ENCODE measurements at regions not wholly inside any gene's neighbourhood (a gene's known extent, or its start where the extent isn't known, plus 50 kb on each side); places are given as distances from the start of the nearest gene placed in this dataset.

DNA sequence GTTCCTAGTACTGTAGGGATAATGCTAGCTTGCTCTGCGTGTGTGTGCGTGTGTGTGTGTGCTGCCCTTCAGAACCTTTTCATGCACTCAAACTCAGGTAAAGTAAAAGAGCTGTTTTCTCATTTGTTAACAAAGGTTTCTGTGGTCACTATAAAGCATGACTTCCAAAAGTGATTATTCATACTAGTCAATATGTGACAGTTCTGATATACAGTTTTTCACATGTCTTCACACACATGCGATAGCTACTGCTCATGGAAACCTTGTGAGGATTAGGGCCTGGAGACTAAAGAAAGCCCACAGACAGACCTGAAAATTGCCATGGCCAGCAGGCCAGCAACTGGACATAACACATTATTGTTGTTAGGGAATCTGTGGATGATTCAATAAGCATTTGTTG lies 56.9 kb upstream of the NEMP2 start (continued):
- TF ChIP-seq ZBTB33 (IDR thresholded peaks at IDR 0.05; ENCODE audit: borderline replicate concordance, low read depth) (no peak), JUND (IDR thresholded peaks at IDR 0.05) (no peak), NRF1 (IDR thresholded peaks at IDR 0.05; ENCODE audit: low read depth, low read length) (no peak), SIN3A (IDR thresholded peaks at IDR 0.05; ENCODE audit: borderline replicate concordance, low read depth, low read length) (no peak), RXRA (IDR thresholded peaks at IDR 0.05; ENCODE audit: borderline replicate concordance, low read depth) (no peak), USF1 (IDR thresholded peaks at IDR 0.05; ENCODE audit: borderline replicate concordance, low read depth) (no peak)

DNA sequence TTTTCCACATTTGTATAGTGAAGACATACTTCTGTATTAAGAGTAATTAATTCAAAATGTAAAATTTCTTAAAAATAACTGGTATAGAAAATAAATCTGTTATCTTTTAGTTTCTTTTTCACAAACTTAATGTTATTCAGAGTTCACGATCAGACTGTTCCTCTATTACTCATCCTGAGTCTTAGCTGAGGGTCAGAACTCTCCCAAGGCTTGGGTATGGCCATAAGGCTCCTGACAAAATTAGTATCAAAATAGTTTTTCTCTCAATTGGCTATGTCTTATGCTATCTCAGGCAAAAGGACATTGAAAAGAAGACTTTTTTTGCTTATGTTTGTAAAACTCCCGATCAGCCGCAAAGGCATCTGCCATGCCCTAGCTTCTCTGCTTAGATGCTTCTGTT lies 56.1 kb upstream of the NAB1 start:
- Histone ChIP-seq H3K9me3 (no peaks in the 10 kb centered on the region), H3K27me3 (ENCODE audit: insufficient read depth) (no peaks in the 10 kb centered on the region), H3F3A (replicated peaks; ENCODE audit: insufficient read depth) (no peaks in the 10 kb centered on the region), H3K79me2 (ENCODE audit: insufficient read depth) (no peaks in the 10 kb centered on the region), H3K27ac (ENCODE audit: low read depth in 2 of 2, low read length in 1 of 2) (no peak overlapping the region), H3K4me2 (no peak overlapping the region), H2AFZ (ENCODE audit: low read depth) (no peak overlapping the region), H3K4me1 (ENCODE audit: control insufficient read depth in 1 of 2, insufficient read depth in 2 of 2, low read depth in 1 of 2, low read length in 1 of 2) (no peaks in the 10 kb centered on the region), H3K36me3 (replicated peaks in 1 of 2; ENCODE audit: control insufficient read depth in 1 of 2, insufficient read depth in 2 of 2, low read length in 1 of 2) (no peaks in the 10 kb centered on the region), H3K9me2 (no peaks in the 10 kb centered on the region), H3K4me3 (ENCODE audit: low read depth in 2 of 2, low read length in 1 of 2) (no peak overlapping the region), H3K9ac (no peak overlapping the region), H4K20me1 (ENCODE audit: insufficient read depth) (no peaks in the 10 kb centered on the region)
- ChIA-PET POLR2A (no interaction called here), CTCF (no interaction called here)
- TF ChIP-seq EP300 (IDR thresholded peaks at IDR 0.05; ENCODE audit: borderline replicate concordance in 1 of 2, low read depth in 1 of 2, low read length in 1 of 2) (no peak), MEF2A (IDR thresholded peaks at IDR 0.05; ENCODE audit: borderline replicate concordance, low read depth) (no peak), CTCF (IDR thresholded peaks at IDR 0.05) (no peak), USF2 (IDR thresholded peaks at IDR 0.05; ENCODE audit: borderline replicate concordance, low read depth, low read length) (no peak), FOSL2 (IDR thresholded peaks at IDR 0.05; ENCODE audit: borderline replicate concordance, low read depth) (no peak), ZBTB33 (IDR thresholded peaks at IDR 0.05; ENCODE audit: borderline replicate concordance, low read depth) (no peak), RCOR1 (IDR thresholded peaks at IDR 0.05; ENCODE audit: low read length) (no peak), GATA2 (CRISPR knock-in tag; IDR thresholded peaks at IDR 0.05) (no peak), CHD2 (IDR thresholded peaks at IDR 0.05; ENCODE audit: low read length, partially characterized antibody) (no peak), EZH2phosphoT487 (IDR thresholded peaks at IDR 0.05; ENCODE audit: borderline replicate concordance, low read depth) (no peak), RAD21 (IDR thresholded peaks at IDR 0.05; ENCODE audit: low read length) (no peak), USF1 (IDR thresholded peaks at IDR 0.05; ENCODE audit: borderline replicate concordance, low read depth) (no peak)
- TF ChIP-seq, protein P1, sequence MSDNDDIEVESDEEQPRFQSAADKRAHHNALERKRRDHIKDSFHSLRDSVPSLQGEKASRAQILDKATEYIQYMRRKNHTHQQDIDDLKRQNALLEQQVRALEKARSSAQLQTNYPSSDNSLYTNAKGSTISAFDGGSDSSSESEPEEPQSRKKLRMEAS (IDR thresholded peaks at IDR 0.05; ENCODE audit: low read depth), result no peak
- TF ChIP-seq, protein P2, sequence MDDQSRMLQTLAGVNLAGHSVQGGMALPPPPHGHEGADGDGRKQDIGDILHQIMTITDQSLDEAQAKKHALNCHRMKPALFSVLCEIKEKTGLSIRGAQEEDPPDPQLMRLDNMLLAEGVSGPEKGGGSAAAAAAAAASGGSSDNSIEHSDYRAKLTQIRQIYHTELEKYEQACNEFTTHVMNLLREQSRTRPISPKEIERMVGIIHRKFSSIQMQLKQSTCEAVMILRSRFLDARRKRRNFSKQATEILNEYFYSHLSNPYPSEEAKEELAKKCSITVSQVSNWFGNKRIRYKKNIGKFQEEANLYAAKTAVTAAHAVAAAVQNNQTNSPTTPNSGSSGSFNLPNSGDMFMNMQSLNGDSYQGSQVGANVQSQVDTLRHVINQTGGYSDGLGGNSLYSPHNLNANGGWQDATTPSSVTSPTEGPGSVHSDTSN (IDR thresholded peaks at IDR 0.05), result no peak
- DNase-seq, result no peak
- WGBS (ENCODE audit: low lambda C conversion rate), result 97% methylated on average over 3 of the region's 3 CpGs

All from SK-N-SH (cell line).